Peyer's patch (tissue), 4 donors: ENCODE measurements at regions not wholly inside any gene's neighbourhood (a gene's known extent, or its start where the extent isn't known, plus 50 kb on each side); places are given as distances from the start of the nearest gene placed in this dataset.

Source experiments
- CTCF ChIP-seq, 6 experiments: fragments of 450-650 bp in 4 of 6; fragments of 200-600 bp in 2 of 6; sonication (generic) in 1 of 6; IDR thresholded peaks; one replicate each; pipeline ENCODE4 v1.5.1; 2017 to 2019; ENCODE audit warnings: antibody characterized with exemption in 6 of 6, mild to moderate bottlenecking in 3 of 6, moderate library complexity in 1 of 6
- POLR2A ChIP-seq, 2 donors: fragments of 450-650 bp; IDR thresholded peaks; one replicate each; pipeline ENCODE4 v1.5.1; 2017; ENCODE audit warnings: antibody characterized with exemption in 2 of 2, mild to moderate bottlenecking in 2 of 2, moderate library complexity in 2 of 2

- TF ChIP-seq POLR2A (IDR thresholded peaks at IDR 0.05) (no peak), CTCF (IDR thresholded peaks at IDR 0.05) (no peak)
Observed at GRCh38 chr4:37549041-37549440, 137.1 kb downstream of the RELL1 start.
